ENCODE measurements at regions not wholly inside any gene's neighbourhood (a gene's known extent, or its start where the extent isn't known, plus 50 kb on each side); places are given as distances from the start of the nearest gene placed in this dataset.

- TF ChIP-seq, protein P1, sequence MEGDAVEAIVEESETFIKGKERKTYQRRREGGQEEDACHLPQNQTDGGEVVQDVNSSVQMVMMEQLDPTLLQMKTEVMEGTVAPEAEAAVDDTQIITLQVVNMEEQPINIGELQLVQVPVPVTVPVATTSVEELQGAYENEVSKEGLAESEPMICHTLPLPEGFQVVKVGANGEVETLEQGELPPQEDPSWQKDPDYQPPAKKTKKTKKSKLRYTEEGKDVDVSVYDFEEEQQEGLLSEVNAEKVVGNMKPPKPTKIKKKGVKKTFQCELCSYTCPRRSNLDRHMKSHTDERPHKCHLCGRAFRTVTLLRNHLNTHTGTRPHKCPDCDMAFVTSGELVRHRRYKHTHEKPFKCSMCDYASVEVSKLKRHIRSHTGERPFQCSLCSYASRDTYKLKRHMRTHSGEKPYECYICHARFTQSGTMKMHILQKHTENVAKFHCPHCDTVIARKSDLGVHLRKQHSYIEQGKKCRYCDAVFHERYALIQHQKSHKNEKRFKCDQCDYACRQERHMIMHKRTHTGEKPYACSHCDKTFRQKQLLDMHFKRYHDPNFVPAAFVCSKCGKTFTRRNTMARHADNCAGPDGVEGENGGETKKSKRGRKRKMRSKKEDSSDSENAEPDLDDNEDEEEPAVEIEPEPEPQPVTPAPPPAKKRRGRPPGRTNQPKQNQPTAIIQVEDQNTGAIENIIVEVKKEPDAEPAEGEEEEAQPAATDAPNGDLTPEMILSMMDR (IDR thresholded peaks at IDR 0.05): no peak
- TF ChIP-seq POLR2A (IDR thresholded peaks at IDR 0.05) (no peak), POLR2AphosphoS5 (IDR thresholded peaks at IDR 0.05; ENCODE audit: insufficient read depth in 1 of 2, low read depth in 1 of 2) (no peak)
These were observed 65.8 kb upstream of the BCL9 start for GRCh38 chr1:147475488-147475887.

Measured in vagina (tissue), 2 donors.